Neural crest cell (in vitro differentiated cells): ENCODE measurements at regions not wholly inside any gene's neighbourhood (a gene's known extent, or its start where the extent isn't known, plus 50 kb on each side); places are given as distances from the start of the nearest gene placed in this dataset.

ENCODE experiments used
- DNase-seq: peaks from one replicate; pipeline ENCODE4 v3.0.0; 2021; ENCODE audit warnings: low read depth, mixed read lengths, low spot score
- H3K27ac Mint-ChIP-seq: one replicate; pipeline ENCODE4 v1.8.0; 2021; ENCODE audit warnings: mild to moderate bottlenecking, mixed read lengths; ENCODE audit not compliant: unreplicated experiment
- H3K27me3 Mint-ChIP-seq: 2 replicates; pipeline ENCODE4 v1.8.0; 2021; ENCODE audit warnings: low read depth, mild to moderate bottlenecking, mixed read lengths
- H3K36me3 Mint-ChIP-seq: 2 replicates; pipeline ENCODE4 v1.8.0; 2021; ENCODE audit warnings: low read depth, mild to moderate bottlenecking, mixed read lengths
- H3K4me1 Mint-ChIP-seq: 2 replicates; pipeline ENCODE4 v1.8.0; 2021; ENCODE audit warnings: mixed read lengths
- H3K4me3 Mint-ChIP-seq: one replicate; pipeline ENCODE4 v1.8.0; 2021; ENCODE audit warnings: mild to moderate bottlenecking, mixed read lengths
- H3K9me3 Mint-ChIP-seq: 2 replicates; pipeline ENCODE4 v1.8.0; 2021; ENCODE audit warnings: mixed read lengths
- CTCF ChIP-seq: fragments of 200-600 bp; sonication (generic); conservative IDR thresholded peaks from 2 replicates; pipeline ENCODE4 v1.5.0; 2021; ENCODE audit warnings: antibody characterized with exemption, mild to moderate bottlenecking

GRCh38 chr12:73330584-73331351 is 1058.6 kb downstream of the TRHDE start:
- Mint-ChIP-seq H3K36me3 (no peaks in the 10 kb centered on the region), H3K4me3 (no peak overlapping the region), H3K4me1 (no peaks in the 10 kb centered on the region), H3K27me3 (no peaks in the 10 kb centered on the region), H3K27ac (no peak overlapping the region), H3K9me3 (peaks cover 2% of the 10 kb centered on the region)
- DNase-seq = no peak
- TF ChIP-seq CTCF = no peak

GRCh38 chr12:73341559-73342247 is 1069.5 kb downstream of the TRHDE start:
- peaks cover 3% of the 10 kb centered on the region for H3K9me3 Mint-ChIP-seq
- H3K4me1 Mint-ChIP-seq = no peaks in the 10 kb centered on the region
- TF ChIP-seq CTCF = no peak
- DNase-seq = no peak
- no peak overlapping the region for H3K4me3 Mint-ChIP-seq
- H3K27ac Mint-ChIP-seq = no peak overlapping the region
- no peaks in the 10 kb centered on the region for H3K36me3 Mint-ChIP-seq
- no peaks in the 10 kb centered on the region for H3K27me3 Mint-ChIP-seq

GRCh38 chr12:73342733-73343132 is 1070.6 kb downstream of the TRHDE start:
- no peaks in the 10 kb centered on the region for H3K36me3 Mint-ChIP-seq
- peaks cover 8% of the 10 kb centered on the region for H3K9me3 Mint-ChIP-seq
- no peaks in the 10 kb centered on the region for H3K27me3 Mint-ChIP-seq
- H3K27ac Mint-ChIP-seq = no peak overlapping the region
- H3K4me1 Mint-ChIP-seq = no peaks in the 10 kb centered on the region
- TF ChIP-seq CTCF = no peak
- DNase-seq = no peak
- no peak overlapping the region for H3K4me3 Mint-ChIP-seq

- H3K4me3 Mint-ChIP-seq = no peak overlapping the region
- H3K27ac Mint-ChIP-seq = no peak overlapping the region
- no peak for TF ChIP-seq CTCF
- H3K27me3 Mint-ChIP-seq = no peaks in the 10 kb centered on the region
- H3K9me3 Mint-ChIP-seq = peaks cover 2% of the 10 kb centered on the region
- H3K36me3 Mint-ChIP-seq = no peaks in the 10 kb centered on the region
- no peaks in the 10 kb centered on the region for H3K4me1 Mint-ChIP-seq
- DNase-seq = no peak
Measured at GRCh38 chr12:73352826-73353225, 1080.7 kb downstream of the TRHDE start.

GRCh38 chr12:73361156-73361863 is 1089.1 kb downstream of the TRHDE start:
- Mint-ChIP-seq H3K27me3 (no peaks in the 10 kb centered on the region), H3K27ac (no peak overlapping the region), H3K4me3 (no peak overlapping the region), H3K4me1 (peaks cover 5% of the 10 kb centered on the region), H3K36me3 (no peaks in the 10 kb centered on the region), H3K9me3 (no peaks in the 10 kb centered on the region)
- no peak for DNase-seq
- no peak for TF ChIP-seq CTCF
